HEK293 (cell line): ENCODE measurements at regions not wholly inside any gene's neighbourhood (a gene's known extent, or its start where the extent isn't known, plus 50 kb on each side); places are given as distances from the start of the nearest gene placed in this dataset.

Experiments
- CTCF ChIA-PET: fragments of 350-600 bp; formaldehyde crosslinking; extraction: SDS; loops from one replicate; lab custom pipeline; 2021; ENCODE audit warnings: antibody characterized with exemption; lab: Yijun Ruan, JAX
- POLR2A ChIA-PET: fragments of 300-600 bp; formaldehyde crosslinking; extraction: SDS; loops from one replicate; lab custom pipeline; 2020; ENCODE audit warnings: antibody characterized with exemption, inconsistent platforms; lab: Yijun Ruan, JAX
- H3K27ac ChIP-seq: fragments of 200-500 bp; sonication (Bioruptor generic); 2 replicates; pipeline ENCODE4 v1.5.1; 2014; ENCODE audit warnings: low read depth, low read length, control low read depth, inconsistent platforms; ENCODE audit errors: extremely low read depth
- H3K36me3 ChIP-seq, 2 experiments: fragments of 200-500 bp in 1 of 2; sonication (Bioruptor generic) in 1 of 2; 1 replicate in 1 of 2; 2 replicates in 1 of 2; pipeline ENCODE4 v1.5.1; 2014 to 2017; ENCODE audit warnings: inconsistent platforms in 2 of 2, low read length in 2 of 2; ENCODE audit not compliant: control insufficient read depth in 2 of 2, insufficient read depth in 1 of 2
- H3K4me1 ChIP-seq: fragments of 200-500 bp; sonication (Bioruptor generic); 2 replicates; pipeline ENCODE4 v1.5.1; 2014; ENCODE audit warnings: mild to moderate bottlenecking, low read length, inconsistent platforms; ENCODE audit not compliant: control insufficient read depth, insufficient read depth
- H3K4me3 ChIP-seq: 2 replicates; pipeline ENCODE4 v1.5.1; 2011; ENCODE audit warnings: low read depth, mild to moderate bottlenecking, control low read depth, low read length, moderate library complexity
- H3K9me3 ChIP-seq: fragments of 200-500 bp; sonication (Bioruptor generic); 2 replicates; pipeline ENCODE4 v1.5.1; 2014; ENCODE audit warnings: low read depth, low read length, inconsistent platforms; ENCODE audit not compliant: control insufficient read depth, insufficient read depth
- CTCF ChIP-seq: fragments of 450-650 bp; formaldehyde crosslinking; IDR thresholded peaks from 2 replicates; pipeline ENCODE4 v1.5.1; 2016; ENCODE audit warnings: missing biosample characterization, missing genetic modification characterization
- IKZF3 ChIP-seq: fragments of 450-650 bp; IDR thresholded peaks from 2 replicates; pipeline ENCODE4 v1.5.0; 2018; ENCODE audit warnings: missing biosample characterization, mild to moderate bottlenecking, missing genetic modification characterization, moderate library complexity
- PBX3 ChIP-seq: sonication (generic); formaldehyde crosslinking; IDR thresholded peaks from 2 replicates; pipeline ENCODE4 v1.8.1; 2022; ENCODE audit warnings: mild to moderate bottlenecking, moderate library complexity, missing genetic modification reagents
- REPIN1 ChIP-seq: fragments of 450-650 bp; formaldehyde crosslinking; IDR thresholded peaks from 2 replicates; pipeline ENCODE4 v1.5.1; 2017; ENCODE audit warnings: missing biosample characterization, missing genetic modification characterization, low read depth
- TRIM28 ChIP-seq: IDR thresholded peaks from 2 replicates; pipeline ENCODE4 v1.6.1; 2011; ENCODE audit warnings: low read length, control low read depth, borderline replicate concordance
- ZNF114 ChIP-seq: fragments of 450-650 bp; formaldehyde crosslinking; IDR thresholded peaks from 2 replicates; pipeline ENCODE4 v1.5.0; 2017; ENCODE audit warnings: missing biosample characterization, missing genetic modification characterization
- ZNF157 ChIP-seq: fragments of 450-650 bp; formaldehyde crosslinking; IDR thresholded peaks from 2 replicates; pipeline ENCODE4 v1.5.1; 2016; ENCODE audit warnings: missing biosample characterization, missing genetic modification characterization
- ZNF221 ChIP-seq: fragments of 450-650 bp; formaldehyde crosslinking; IDR thresholded peaks from 2 replicates; pipeline ENCODE4 v1.5.1; 2017; ENCODE audit warnings: missing biosample characterization, missing genetic modification characterization, borderline replicate concordance
- ZNF23 ChIP-seq: fragments of 450-650 bp; formaldehyde crosslinking; IDR thresholded peaks from 2 replicates; pipeline ENCODE4 v1.5.1; 2016; ENCODE audit warnings: missing biosample characterization, missing genetic modification characterization, borderline replicate concordance
- ZNF311 ChIP-seq: fragments of 450-650 bp; formaldehyde crosslinking; IDR thresholded peaks from 2 replicates; pipeline ENCODE4 v1.5.1; 2017; ENCODE audit warnings: missing biosample characterization, missing genetic modification characterization, borderline replicate concordance
- ZNF391 ChIP-seq: fragments of 450-650 bp; formaldehyde crosslinking; IDR thresholded peaks from 2 replicates; pipeline ENCODE4 v1.5.1; 2016; ENCODE audit warnings: low read depth, missing biosample characterization, missing genetic modification characterization, borderline replicate concordance
- ZNF449 ChIP-seq: fragments of 450-650 bp; formaldehyde crosslinking; IDR thresholded peaks from 2 replicates; pipeline ENCODE4 v1.5.1; 2017; ENCODE audit warnings: missing biosample characterization, mild to moderate bottlenecking, missing genetic modification characterization, moderate library complexity
- ZNF488 ChIP-seq: fragments of 450-650 bp; formaldehyde crosslinking; IDR thresholded peaks from 2 replicates; pipeline ENCODE4 v1.5.1; 2016; ENCODE audit warnings: missing biosample characterization, missing genetic modification characterization
- ZNF514 ChIP-seq: fragments of 450-650 bp; formaldehyde crosslinking; IDR thresholded peaks from 2 replicates; pipeline ENCODE4 v1.5.1; 2016; ENCODE audit warnings: missing biosample characterization, missing genetic modification characterization
- ZNF544 ChIP-seq: fragments of 450-650 bp; formaldehyde crosslinking; IDR thresholded peaks from 2 replicates; pipeline ENCODE4 v1.5.0; 2017; ENCODE audit warnings: missing biosample characterization, missing genetic modification characterization
- ZNF560 ChIP-seq: fragments of 450-650 bp; formaldehyde crosslinking; IDR thresholded peaks from 2 replicates; pipeline ENCODE4 v1.5.1; 2017; ENCODE audit warnings: missing biosample characterization, missing genetic modification characterization, borderline replicate concordance
- ZNF600 ChIP-seq: fragments of 450-650 bp; formaldehyde crosslinking; IDR thresholded peaks from 2 replicates; pipeline ENCODE4 v1.5.1; 2016; ENCODE audit warnings: missing biosample characterization, missing genetic modification characterization
- ZNF610 ChIP-seq: fragments of 450-650 bp; formaldehyde crosslinking; IDR thresholded peaks from 2 replicates; pipeline ENCODE4 v1.5.1; 2016; ENCODE audit warnings: missing biosample characterization, missing genetic modification characterization, borderline replicate concordance
- ZNF639 ChIP-seq: fragments of 450-650 bp; formaldehyde crosslinking; IDR thresholded peaks from 2 replicates; pipeline ENCODE4 v1.5.1; 2016; ENCODE audit warnings: missing biosample characterization, missing genetic modification characterization
- ZNF670 ChIP-seq: fragments of 450-650 bp; formaldehyde crosslinking; IDR thresholded peaks from 2 replicates; pipeline ENCODE4 v1.5.1; 2016; ENCODE audit warnings: missing biosample characterization, missing genetic modification characterization, low read depth
- ZNF701 ChIP-seq: fragments of 450-650 bp; formaldehyde crosslinking; IDR thresholded peaks from 2 replicates; pipeline ENCODE4 v1.5.1; 2016; ENCODE audit warnings: missing biosample characterization, missing genetic modification characterization
- ZNF704 ChIP-seq: fragments of 450-650 bp; formaldehyde crosslinking; IDR thresholded peaks from 2 replicates; pipeline ENCODE4 v1.5.1; 2016; ENCODE audit warnings: missing biosample characterization, missing genetic modification characterization
- ZSCAN18 ChIP-seq: fragments of 450-650 bp; formaldehyde crosslinking; IDR thresholded peaks from 2 replicates; pipeline ENCODE4 v1.5.1; 2016; ENCODE audit warnings: missing biosample characterization, missing genetic modification characterization

GRCh38 chr5:158223054-158223600 lies 364.2 kb upstream of the CLINT1 start:
- ChIA-PET CTCF (interaction anchor here (1.1 kb wide), 1 partner anchor 21 kb away, joined by 3 read pairs; no protein-coding TSS in a partner anchor), POLR2A (no interaction called here)
- no peak for TF ChIP-seq ZNF701 (tag by site-specific recombination)
- no peak for TF ChIP-seq CTCF (tag by site-specific recombination)
- no peak for TF ChIP-seq ZNF114 (tag by site-specific recombination)
- no peak for TF ChIP-seq ZNF449
- no peak for TF ChIP-seq ZNF23 (tag by site-specific recombination)
- no peak for TF ChIP-seq ZNF610 (tag by site-specific recombination)
- no peak for TF ChIP-seq ZNF704
- TF ChIP-seq ZSCAN18 (tag by site-specific recombination) = no peak
- no peak for TF ChIP-seq TRIM28
- TF ChIP-seq REPIN1 (tag by site-specific recombination) = no peak
- no peak for TF ChIP-seq ZNF544
- TF ChIP-seq ZNF488 (tag by site-specific recombination) = no peak
- Histone ChIP-seq H3K9me3 (no peaks in the 10 kb centered on the region), H3K4me3 (no peak overlapping the region), H3K36me3 (no peaks in the 10 kb centered on the region), H3K27ac (no peak overlapping the region), H3K4me1 (no peaks in the 10 kb centered on the region)

- Histone ChIP-seq H3K36me3 (no peaks in the 10 kb centered on the region), H3K27ac (no peak overlapping the region), H3K4me3 (no peak overlapping the region), H3K4me1 (no peaks in the 10 kb centered on the region), H3K9me3 (no peaks in the 10 kb centered on the region)
- ChIA-PET POLR2A (no interaction called here), CTCF (interaction anchor here (2.1 kb wide), 1 partner anchor 38 kb away, joined by 5 read pairs; no protein-coding TSS in a partner anchor)
- TF ChIP-seq IKZF3 (tag by site-specific recombination) (no peak), ZNF670 (no peak), ZNF391 (tag by site-specific recombination) (no peak), ZNF639 (tag by site-specific recombination) (no peak), ZNF600 (no peak), CTCF (tag by site-specific recombination) (no peak), ZNF560 (tag by site-specific recombination) (no peak), ZNF311 (no peak), ZNF514 (tag by site-specific recombination) (no peak), PBX3 (CRISPR knock-in tag) (no peak), ZNF221 (tag by site-specific recombination) (no peak), ZNF157 (tag by site-specific recombination) (no peak)
Observed at GRCh38 chr5:158212917-158213316, 354.0 kb upstream of the CLINT1 start.
